ENCODE measurements at regions not wholly inside any gene's neighbourhood (a gene's known extent, or its start where the extent isn't known, plus 50 kb on each side); places are given as distances from the start of the nearest gene placed in this dataset.
A peak's percentile ranks its signal among the peaks of the same experiment; 100 is the strongest.

- DNase-seq: peak; percentile 94
These were observed 223.2 kb downstream of the MTHFS start for GRCh38 chr15:79673416-79674123.

GRCh38 chr15:79674124-79674465, 222.7 kb downstream of the MTHFS start:
- DNase-seq: no peak

DNA sequence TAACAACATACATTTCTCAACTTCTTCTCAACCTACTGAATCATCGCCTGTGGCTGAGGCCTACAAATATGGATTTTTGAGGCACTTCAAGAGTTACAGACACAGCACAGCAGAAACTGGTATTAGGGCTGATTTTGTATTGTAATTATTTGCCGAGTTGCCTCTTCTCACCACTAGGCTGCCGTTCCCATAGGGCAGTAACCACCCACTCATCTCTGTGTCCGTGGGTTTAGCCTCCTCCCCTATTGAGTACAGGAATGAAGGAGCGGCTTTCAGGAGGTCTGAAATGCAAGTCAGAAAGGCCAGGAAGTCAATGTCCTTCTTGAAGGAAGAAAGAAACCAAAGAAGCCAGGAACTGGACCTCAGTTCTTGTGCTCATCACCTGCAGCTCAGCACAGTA, 220.8 kb downstream of the MTHFS start:
- DNase-seq: peak; percentile 29

DNA sequence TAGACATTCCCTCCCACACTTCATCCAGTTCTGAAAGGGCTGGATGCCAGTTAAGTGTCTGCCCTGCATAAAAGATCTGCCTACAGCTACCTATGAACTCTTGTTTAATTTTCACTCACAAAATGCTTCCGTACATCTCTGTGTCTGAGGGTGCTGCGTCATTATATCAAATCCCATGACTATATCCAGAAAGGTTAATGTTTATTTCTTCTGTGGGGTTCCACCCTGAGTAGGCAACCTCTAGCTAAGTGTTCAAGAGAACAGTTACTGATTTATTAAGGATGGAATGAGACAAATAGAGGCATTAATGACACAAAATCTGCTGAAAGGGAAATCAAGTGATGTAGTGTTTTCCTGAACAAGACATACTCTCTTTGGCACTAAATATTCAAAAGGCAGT, 220.2 kb downstream of the MTHFS start:
- DNase-seq: no peak

DNA sequence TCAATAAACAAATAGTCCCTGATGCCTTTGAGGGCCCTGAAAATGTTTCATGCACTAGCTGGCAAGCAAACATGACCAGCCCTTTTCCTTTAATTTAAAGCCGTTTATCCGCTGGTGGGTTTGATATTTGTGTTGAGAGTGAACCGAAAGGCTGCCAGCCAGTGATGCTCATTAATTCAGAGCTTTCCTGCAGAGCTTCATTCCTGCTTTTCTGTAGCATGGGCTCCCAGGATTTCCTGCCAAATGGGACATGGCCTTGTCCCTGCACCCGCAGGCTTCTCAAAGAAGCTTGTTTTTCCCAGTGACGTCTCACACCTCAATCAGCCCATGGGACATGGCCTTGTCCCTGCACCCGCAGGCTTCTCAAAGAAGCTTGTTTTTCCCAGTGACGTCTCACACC, 219.6 kb downstream of the MTHFS start:
- no peak for DNase-seq

DNA sequence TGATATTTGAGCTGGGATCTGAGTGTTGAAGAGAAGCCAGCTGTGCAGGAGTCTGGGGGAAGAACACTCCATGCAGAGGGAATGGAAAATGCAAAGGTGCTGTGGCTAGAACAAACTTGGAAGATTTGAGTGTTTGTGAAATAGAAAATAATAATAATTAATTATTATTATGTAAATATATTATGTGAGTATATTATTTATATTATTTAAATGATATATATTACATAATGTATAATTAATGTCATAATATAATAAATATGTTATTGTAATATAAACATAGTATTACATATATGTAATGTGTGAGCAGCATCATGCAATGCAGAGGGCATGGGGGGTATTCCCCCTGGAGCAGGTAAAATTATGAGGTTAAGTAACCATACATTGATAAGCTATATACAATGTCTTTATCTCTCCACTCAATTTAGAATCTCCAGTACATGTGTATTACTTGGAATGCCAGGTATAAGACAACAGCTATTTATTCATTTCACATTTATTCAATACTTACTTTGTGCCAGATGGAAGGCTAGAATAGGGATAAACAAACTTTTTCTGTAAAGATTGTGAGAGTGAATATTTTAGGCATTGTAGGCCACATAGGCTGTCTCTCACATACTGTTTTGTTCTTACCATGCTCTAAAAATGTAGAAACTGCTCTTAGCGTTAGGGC, 218.6 kb downstream of the MTHFS start:
- no peak for DNase-seq

- peak; percentile 84 for DNase-seq
These were observed 216.1 kb downstream of the MTHFS start for GRCh38 chr15:79680720-79681119.

GRCh38 chr15:79682285-79682684, 214.5 kb downstream of the MTHFS start:
- DNase-seq: peak; percentile 96

DNA sequence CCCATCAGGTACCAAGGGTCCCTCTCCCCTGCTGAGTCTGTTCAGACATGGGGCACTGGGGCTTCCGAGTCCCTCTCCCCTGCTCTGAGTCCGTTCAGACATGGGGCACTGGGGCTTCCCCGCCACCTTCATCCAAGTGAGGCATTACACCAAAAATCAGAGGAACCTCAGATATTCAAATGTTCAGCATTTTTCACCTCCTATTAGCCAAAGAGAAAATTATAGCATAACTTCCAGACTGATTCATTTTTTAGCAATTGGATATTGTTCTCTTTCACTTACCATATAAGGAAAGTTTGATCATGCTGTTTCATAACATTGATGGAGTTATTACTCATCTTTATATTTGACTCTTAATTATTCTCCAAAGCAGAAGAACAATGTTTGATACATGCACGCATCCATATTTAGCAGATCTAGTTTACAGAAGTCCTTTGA, 213.9 kb downstream of the MTHFS start:
- peak; percentile 94 for DNase-seq

- no peak for DNase-seq
These were observed 207.8 kb downstream of the MTHFS start for GRCh38 chr15:79689030-79689429.

DNA sequence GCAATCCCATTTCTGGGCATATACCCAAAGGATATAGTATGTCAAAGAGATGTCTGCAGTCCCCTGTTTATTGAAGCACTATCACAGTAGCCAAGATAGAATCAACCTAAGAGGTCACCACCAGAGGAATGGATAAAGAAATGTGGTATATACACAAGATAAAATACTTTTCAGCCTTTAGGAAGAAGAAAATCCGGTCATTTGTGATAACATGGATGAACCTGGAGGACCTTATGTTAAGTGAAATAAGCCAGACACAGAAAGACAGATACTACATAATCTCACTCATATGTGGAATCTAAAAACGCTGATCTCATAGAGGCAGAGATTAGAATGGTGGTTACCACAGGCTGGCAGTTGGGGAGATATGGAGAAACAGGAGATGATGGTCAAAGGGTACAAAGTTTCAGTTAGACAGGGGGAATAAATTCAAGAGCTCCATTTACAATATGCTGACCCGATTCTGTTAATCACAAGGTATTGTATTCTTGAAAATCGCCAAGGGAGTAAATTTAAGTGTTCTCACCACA, 195.8 kb downstream of the MTHFS start:
- no peak for DNase-seq

DNA sequence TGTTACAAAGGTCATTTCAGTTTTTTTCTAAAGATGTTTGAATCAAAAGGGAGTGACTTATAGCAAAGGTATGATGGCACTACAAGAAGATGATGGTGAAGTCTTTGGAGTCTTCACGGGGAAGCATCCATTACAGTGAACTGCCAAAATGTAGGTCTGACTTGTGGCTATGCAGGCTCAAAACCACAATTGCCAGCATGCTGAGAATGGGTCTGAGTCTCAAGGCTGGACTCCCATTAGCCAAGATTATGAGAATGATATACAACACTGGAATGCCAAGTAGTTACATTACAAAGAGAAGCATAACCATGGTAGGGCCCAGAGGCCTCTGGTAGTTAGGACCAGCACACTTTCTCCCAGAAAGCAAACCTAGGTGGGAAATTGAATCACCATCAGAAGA, 194.2 kb downstream of the MTHFS start:
- DNase-seq: peak; percentile 57

GRCh38 chr15:79721256-79721655, 175.6 kb downstream of the MTHFS start:
- DNase-seq: no peak

DNA sequence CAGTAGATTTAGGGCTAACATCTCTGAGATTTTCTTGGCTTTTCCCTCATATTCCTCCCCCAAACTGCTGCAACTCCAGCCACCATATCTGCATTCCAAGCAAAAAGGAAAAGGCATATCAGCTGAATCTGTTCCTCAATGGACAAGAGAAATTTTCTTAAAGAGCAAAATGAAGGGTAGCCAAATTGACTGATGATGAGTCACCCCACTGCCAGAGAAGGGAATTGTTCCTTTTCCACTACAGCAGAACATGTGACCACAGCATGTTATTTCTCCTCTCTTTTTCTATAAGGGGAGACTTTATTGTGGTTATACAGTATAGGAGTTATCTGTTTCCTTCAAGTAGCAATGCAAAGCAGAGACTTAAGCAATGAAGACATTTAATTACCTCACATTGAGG, 172.5 kb downstream of the MTHFS start:
- peak; percentile 71 for DNase-seq

GRCh38 chr15:79724804-79725203, 172.0 kb downstream of the MTHFS start:
- DNase-seq: no peak

DNA sequence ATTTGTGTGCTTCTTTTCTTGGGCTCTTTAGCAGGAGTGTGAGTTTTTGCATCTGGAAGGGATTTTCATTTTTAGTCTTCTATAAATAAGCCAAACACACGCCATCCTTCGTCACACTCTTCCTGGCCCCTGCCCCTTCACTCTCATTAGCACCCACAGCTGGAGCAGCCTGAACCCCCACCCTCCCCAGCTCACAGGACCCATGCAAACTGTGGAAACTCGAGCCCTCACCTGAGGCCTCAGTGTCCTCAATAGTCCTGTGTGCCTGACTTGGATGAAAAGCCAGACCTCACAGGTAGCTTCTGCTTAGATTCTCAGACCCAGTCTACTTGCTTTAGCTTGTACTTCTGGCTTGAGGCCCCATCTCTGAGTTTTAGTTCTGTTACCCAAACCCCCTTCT, 167.9 kb downstream of the MTHFS start:
- DNase-seq: no peak

DNA sequence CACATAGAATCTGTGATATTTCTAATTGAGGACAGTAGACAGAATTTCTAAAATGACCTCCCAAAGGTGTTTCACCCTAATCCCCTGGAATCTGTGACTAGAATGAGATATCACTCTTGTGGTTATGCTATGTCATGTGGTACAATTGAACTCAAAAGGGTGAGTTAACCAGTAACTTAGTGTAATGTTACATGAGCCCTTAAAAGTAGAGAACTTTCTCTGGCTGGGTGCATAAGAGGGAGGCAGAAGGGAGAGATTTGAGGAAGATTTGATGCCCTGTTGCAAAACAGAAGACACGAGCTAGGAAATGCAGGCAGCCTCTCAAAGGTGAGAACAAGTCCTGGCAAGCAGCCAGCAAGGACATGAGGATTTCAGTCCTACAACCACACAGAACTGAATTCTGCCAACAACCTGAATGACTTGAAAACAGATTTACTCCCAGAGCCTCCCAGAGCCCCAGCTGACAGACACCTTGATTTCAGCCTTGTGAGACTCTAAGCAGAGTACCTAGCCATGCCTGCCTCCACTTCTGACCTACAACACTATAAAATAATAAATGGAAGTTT, 160.3 kb downstream of the MTHFS start:
- DNase-seq: no peak

- DNase-seq: no peak
These were observed 158.7 kb downstream of the MTHFS start for GRCh38 chr15:79738143-79738542.

DNA sequence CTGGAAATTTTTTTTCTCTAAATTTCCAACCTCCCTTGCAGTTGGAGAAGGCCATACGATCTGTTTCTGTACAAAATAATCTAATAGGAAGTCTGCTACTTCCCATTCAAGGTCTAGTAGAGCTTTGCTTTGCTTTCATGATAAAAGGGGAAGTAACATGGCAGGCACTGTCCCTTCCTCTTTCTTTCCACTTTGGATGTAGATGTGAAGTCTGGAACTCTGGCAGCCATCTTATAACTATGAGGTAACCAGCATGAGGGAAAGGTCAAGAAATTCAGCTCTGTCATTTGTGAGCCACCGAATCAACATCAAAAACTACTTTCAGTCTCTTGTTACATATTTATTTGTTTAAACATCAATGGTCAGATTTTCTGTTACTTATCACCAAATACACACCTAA, 156.3 kb downstream of the MTHFS start:
- no peak for DNase-seq

DNA sequence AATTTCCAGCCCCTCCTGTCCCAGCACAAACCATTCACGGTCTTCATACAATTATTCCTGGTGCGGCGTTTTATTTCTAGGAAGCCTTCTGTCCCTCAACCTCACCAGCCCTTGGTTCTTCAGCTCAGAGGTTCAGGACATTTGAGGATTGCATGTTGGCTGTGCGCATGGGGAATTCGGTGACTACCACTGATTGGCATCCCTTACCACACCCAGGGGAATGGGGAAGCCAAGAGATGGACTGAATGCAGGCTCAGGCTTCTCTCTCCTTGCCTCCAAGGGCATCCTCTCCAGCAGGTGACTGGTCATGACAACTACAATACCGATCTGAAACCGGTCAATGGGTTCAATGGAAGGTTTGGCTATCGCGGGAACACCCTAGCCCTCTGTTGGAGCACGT, 153.8 kb downstream of the MTHFS start:
- peak; percentile 38 for DNase-seq

GRCh38 chr15:79744485-79744884, 152.3 kb downstream of the MTHFS start:
- DNase-seq: peak; percentile 49

DNA sequence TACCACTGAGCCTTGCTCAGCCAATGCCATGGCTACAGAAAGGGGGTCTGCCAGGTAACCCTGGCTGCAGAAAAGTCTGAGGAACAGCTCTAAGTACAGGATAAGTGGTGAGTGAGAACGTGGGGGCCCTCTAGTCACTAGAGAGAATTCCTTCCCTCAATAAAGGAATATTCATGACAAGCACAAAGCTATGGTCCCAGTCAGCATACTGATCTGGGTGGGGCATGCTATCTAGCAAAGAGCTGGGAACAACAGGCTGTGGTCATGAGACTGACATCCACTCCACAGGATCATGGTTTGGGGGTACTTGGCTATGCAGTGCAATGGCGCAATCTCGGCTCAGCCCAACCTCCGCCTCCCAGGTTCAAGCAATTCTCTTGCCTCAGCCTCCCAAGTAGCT, 140.4 kb downstream of the MTHFS start:
- DNase-seq: no peak

DNA sequence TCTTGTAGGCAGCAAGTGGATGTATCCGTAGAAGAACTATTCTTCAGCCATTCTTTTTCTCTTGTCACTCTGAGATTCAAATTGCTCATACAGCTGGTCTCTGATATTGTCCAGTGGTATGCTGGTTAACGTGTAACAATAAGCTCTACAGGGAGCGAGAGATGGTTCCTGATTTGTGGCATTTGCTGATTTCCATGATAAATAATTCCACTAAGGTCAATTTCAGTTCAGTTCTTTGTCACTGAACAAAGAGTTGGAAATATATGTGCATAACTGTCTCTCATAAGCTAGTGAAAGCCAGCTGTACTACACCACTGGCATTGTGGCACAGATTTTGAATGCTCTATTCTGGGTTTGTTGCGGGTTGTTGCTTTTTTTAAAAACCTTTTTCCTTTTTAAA, 131.7 kb downstream of the MTHFS start:
- no peak for DNase-seq

DNA sequence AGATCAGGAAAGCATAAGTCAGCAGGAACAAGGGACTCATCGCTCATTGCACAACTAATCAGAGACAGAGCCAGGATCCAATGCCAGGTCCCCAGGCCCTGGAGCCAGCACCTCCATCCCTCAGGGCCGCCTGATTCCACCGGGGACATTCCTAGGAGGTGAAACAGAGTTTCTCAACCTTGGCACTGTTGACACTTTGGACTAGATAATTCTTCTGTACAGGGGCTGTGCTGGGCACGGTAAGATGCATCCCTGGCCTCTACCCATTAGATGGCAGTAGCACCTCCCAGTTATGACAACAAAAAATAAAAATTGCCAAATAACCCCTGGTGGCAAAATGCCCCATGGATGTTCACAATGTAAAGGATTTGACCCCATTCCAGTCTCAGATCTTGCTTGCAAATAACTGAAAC, 127.7 kb downstream of the MTHFS start:
- DNase-seq: peak; percentile 6

Data from fibroblast of skin of scalp (primary cell).